ENCODE measurements at regions not wholly inside any gene's neighbourhood (a gene's known extent, or its start where the extent isn't known, plus 50 kb on each side); places are given as distances from the start of the nearest gene placed in this dataset.
"Not testable (repeated sequence)": the region's sequence is repeated elsewhere in the genome, so short reads cannot be mapped to it uniquely, and the experiment has no call there.

DNA sequence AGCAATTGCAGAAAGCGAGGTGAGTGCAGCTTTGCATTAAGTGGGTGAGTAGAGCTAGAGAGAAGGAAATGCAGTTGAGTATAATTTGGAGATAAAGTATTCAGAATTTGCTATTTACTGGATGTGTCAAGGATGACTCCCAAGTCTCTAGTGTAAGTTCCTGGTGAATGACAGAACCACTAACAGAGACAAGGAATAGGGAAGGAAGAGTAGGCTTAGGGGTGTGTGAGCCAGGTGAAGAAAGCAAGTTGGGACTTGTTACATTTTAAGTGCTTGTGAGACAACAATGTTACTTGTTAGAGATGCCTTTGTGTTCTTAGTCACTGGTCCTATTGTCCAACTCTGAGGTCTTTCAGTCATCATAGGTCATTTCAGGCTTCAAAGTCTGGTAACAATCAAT, 70.8 kb downstream of the TBC1D26 start:
- H3K79me2 ChIP-seq (ENCODE audit: low read length); H3K36me3 ChIP-seq (replicated peaks; ENCODE audit: low read depth, low read length); H3K4me1 ChIP-seq (ENCODE audit: low read length); H4K20me1 ChIP-seq (ENCODE audit: insufficient read depth, low read length); H3K27ac ChIP-seq (ENCODE audit: low read length); H3K4me2 ChIP-seq (ENCODE audit: low read length); H3K4me3 ChIP-seq (ENCODE audit: low read length); H3K27me3 ChIP-seq (ENCODE audit: low read depth, low read length); H3K9me3 ChIP-seq (ENCODE audit: insufficient read depth, low read length); H2AFZ ChIP-seq (ENCODE audit: low read depth, low read length); H3K9ac ChIP-seq (ENCODE audit: low read length): not testable (repeated sequence)

DNA sequence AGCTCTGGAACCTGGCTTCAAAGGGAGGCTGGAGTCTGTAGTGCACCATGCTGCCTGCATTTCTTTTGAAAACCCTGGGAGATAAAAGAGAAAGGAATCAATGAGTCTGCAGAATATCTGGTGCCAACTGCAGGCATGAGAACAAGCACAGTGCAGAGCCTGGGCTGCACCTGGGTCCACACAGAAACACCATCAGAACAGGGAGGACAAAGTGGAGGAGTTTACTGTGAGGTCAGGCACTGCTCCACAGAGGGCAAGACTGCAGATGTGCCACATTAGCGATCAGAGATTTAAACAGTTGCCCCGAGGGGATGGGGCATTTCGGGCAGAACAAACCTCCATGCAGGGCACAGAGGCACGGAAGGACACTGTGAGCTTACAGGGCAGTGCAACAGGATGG, 74.7 kb downstream of the TBC1D26 start:
- not testable (repeated sequence) for H3K9ac ChIP-seq (ENCODE audit: low read length); H3K4me3 ChIP-seq (ENCODE audit: low read length); H3K4me2 ChIP-seq (ENCODE audit: low read length); H3K36me3 ChIP-seq (replicated peaks; ENCODE audit: low read depth, low read length); H3K79me2 ChIP-seq (ENCODE audit: low read length); H3K4me1 ChIP-seq (ENCODE audit: low read length); H2AFZ ChIP-seq (ENCODE audit: low read depth, low read length); H4K20me1 ChIP-seq (ENCODE audit: insufficient read depth, low read length); H3K27ac ChIP-seq (ENCODE audit: low read length); H3K9me3 ChIP-seq (ENCODE audit: insufficient read depth, low read length); H3K27me3 ChIP-seq (ENCODE audit: low read depth, low read length)

DNA sequence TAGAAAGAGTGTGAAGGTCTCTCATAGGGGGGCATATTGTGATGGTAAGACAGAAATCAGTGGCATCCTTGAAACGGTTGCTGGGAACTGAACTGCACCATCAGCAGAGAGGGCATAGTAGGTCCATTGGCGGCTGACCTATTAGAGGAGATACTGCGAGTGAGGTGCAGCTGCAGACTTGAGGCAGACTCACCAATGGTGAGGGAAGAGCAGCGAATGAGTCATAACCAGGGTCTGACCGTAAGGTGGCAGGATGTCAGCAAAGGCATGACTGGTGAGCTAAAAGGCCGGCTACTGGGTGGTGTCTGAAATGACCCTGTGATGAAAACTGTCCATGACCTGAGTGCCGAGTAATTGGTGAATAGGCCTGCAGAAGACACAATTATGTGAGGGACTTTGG, 81.3 kb downstream of the TBC1D26 start:
- H3K4me1 ChIP-seq (ENCODE audit: low read length); H3K9ac ChIP-seq (ENCODE audit: low read length); H2AFZ ChIP-seq (ENCODE audit: low read depth, low read length); H3K27ac ChIP-seq (ENCODE audit: low read length); H3K79me2 ChIP-seq (ENCODE audit: low read length); H3K9me3 ChIP-seq (ENCODE audit: insufficient read depth, low read length); H3K4me3 ChIP-seq (ENCODE audit: low read length); H4K20me1 ChIP-seq (ENCODE audit: insufficient read depth, low read length); H3K36me3 ChIP-seq (replicated peaks; ENCODE audit: low read depth, low read length); H3K27me3 ChIP-seq (ENCODE audit: low read depth, low read length); H3K4me2 ChIP-seq (ENCODE audit: low read length): not testable (repeated sequence)

DNA sequence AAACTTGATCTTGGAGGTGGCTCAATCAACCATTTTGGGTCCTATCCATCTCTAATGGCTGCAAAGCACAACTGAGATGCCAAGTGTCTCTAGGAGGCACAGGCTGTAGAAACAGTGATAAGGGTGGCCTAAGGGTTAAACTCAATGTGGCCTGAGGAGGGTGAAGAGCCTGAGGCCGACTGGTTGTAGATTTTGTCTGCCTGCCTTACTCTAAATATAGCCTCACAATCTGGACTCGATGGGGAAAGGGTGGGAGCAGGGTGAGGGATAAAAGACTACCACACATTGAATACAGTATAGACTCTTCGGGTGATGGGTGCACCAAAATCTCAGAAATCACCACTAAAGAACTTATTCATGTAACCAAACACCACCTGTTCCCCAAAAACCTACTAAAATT, 81.9 kb downstream of the TBC1D26 start:
- H3K9me3 ChIP-seq (ENCODE audit: insufficient read depth, low read length); H4K20me1 ChIP-seq (ENCODE audit: insufficient read depth, low read length); H3K79me2 ChIP-seq (ENCODE audit: low read length); H3K4me1 ChIP-seq (ENCODE audit: low read length); H3K36me3 ChIP-seq (replicated peaks; ENCODE audit: low read depth, low read length); H3K4me3 ChIP-seq (ENCODE audit: low read length); H3K9ac ChIP-seq (ENCODE audit: low read length); H3K4me2 ChIP-seq (ENCODE audit: low read length); H2AFZ ChIP-seq (ENCODE audit: low read depth, low read length); H3K27me3 ChIP-seq (ENCODE audit: low read depth, low read length); H3K27ac ChIP-seq (ENCODE audit: low read length): not testable (repeated sequence)

DNA sequence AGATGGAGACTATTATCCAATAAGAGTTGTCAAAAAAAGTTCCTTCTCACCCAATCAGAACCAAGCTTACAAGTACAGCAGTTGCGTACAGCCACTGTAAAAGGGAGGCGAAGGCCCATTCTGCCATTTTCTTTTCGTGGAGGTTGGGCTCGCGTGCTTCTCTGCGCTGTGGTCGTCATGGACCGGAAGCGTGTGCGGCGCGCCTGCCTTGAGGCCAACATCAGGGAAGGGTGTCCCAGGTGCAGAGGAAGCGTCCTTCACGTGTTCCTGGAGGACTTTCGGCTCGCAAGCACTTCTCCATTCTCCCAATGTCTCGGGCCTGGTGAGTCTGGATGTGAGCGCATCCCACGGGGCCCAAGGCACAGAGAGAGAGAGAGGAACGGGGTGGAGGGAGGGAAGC, 85.8 kb downstream of the TBC1D26 start:
- H3K36me3 ChIP-seq (replicated peaks; ENCODE audit: low read depth, low read length); H3K9ac ChIP-seq (ENCODE audit: low read length); H3K9me3 ChIP-seq (ENCODE audit: insufficient read depth, low read length); H2AFZ ChIP-seq (ENCODE audit: low read depth, low read length); H3K27ac ChIP-seq (ENCODE audit: low read length); H3K4me2 ChIP-seq (ENCODE audit: low read length); H4K20me1 ChIP-seq (ENCODE audit: insufficient read depth, low read length); H3K79me2 ChIP-seq (ENCODE audit: low read length); H3K4me1 ChIP-seq (ENCODE audit: low read length); H3K27me3 ChIP-seq (ENCODE audit: low read depth, low read length); H3K4me3 ChIP-seq (ENCODE audit: low read length): not testable (repeated sequence)

DNA sequence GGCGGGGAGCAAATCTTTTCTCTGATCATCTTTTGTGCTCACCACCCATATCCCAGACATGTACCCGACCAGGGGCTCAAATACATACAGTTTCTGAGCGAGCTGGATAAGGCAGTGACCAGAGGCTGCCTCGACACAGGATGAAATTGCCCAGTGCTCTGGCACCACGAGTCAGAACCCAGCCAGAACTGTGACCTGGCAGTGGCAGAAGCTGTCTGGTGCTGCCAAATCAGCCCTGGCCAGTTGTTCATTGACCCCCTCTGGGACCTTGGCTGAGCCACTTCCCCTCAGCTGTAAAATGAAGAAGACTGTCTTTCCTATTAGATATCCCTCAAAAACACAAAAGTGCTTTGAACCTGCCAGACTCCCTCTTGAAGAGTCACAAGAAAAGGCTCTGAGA, 90.2 kb downstream of the TBC1D26 start:
- not testable (repeated sequence) for H4K20me1 ChIP-seq (ENCODE audit: insufficient read depth, low read length); H3K4me3 ChIP-seq (ENCODE audit: low read length); H3K4me1 ChIP-seq (ENCODE audit: low read length); H2AFZ ChIP-seq (ENCODE audit: low read depth, low read length); H3K79me2 ChIP-seq (ENCODE audit: low read length); H3K4me2 ChIP-seq (ENCODE audit: low read length); H3K36me3 ChIP-seq (replicated peaks; ENCODE audit: low read depth, low read length); H3K27ac ChIP-seq (ENCODE audit: low read length); H3K9ac ChIP-seq (ENCODE audit: low read length); H3K27me3 ChIP-seq (ENCODE audit: low read depth, low read length); H3K9me3 ChIP-seq (ENCODE audit: insufficient read depth, low read length)

GRCh38 chr17:15828727-15829314, 96.7 kb downstream of the TBC1D26 start:
- not testable (repeated sequence) for H2AFZ ChIP-seq (ENCODE audit: low read depth, low read length)

DNA sequence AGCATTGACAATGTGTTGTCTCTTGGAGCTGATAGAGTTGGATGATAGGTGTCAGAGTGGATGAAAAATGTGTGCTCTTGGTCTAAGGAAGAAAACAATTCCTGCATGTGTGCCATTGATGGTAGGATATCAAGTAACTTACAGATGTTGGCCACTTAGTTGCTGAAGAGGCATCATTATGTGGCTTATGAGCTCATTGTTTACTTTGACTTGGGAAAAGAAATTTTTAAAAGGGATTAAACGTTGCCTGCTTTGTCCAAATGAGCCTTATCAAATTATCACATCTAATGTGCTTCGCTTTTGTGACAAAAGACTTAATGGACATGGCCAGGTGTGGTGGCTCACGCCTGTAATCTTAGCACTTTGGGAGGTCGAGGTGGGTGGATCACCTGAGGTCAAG, 98.1 kb downstream of the TBC1D26 start:
- not testable (repeated sequence) for H3K9ac ChIP-seq (ENCODE audit: low read length); H4K20me1 ChIP-seq (ENCODE audit: insufficient read depth, low read length); H3K27me3 ChIP-seq (ENCODE audit: low read depth, low read length); H3K27ac ChIP-seq (ENCODE audit: low read length); H3K79me2 ChIP-seq (ENCODE audit: low read length); H3K9me3 ChIP-seq (ENCODE audit: insufficient read depth, low read length); H2AFZ ChIP-seq (ENCODE audit: low read depth, low read length); H3K4me2 ChIP-seq (ENCODE audit: low read length); H3K4me3 ChIP-seq (ENCODE audit: low read length); H3K36me3 ChIP-seq (replicated peaks; ENCODE audit: low read depth, low read length)
- peaks cover 17% of the 10 kb centered on the region for H3K4me1 ChIP-seq (ENCODE audit: low read length)

More at GRCh38 chr17:15828727-15829314, 96.7 kb downstream of the TBC1D26 start:
- peaks cover 17% of the 10 kb centered on the region for H3K4me1 ChIP-seq (ENCODE audit: low read length)
- not testable (repeated sequence) for H3K4me2 ChIP-seq (ENCODE audit: low read length); H3K79me2 ChIP-seq (ENCODE audit: low read length); H3K9ac ChIP-seq (ENCODE audit: low read length); H4K20me1 ChIP-seq (ENCODE audit: insufficient read depth, low read length); H3K9me3 ChIP-seq (ENCODE audit: insufficient read depth, low read length); H3K27me3 ChIP-seq (ENCODE audit: low read depth, low read length); H3K27ac ChIP-seq (ENCODE audit: low read length); H3K36me3 ChIP-seq (replicated peaks; ENCODE audit: low read depth, low read length); H3K4me3 ChIP-seq (ENCODE audit: low read length)
- peak; percentile 45 for TF ChIP-seq CTCF (IDR thresholded peaks at IDR 0.05; ENCODE audit: low read depth, low read length)

DNA sequence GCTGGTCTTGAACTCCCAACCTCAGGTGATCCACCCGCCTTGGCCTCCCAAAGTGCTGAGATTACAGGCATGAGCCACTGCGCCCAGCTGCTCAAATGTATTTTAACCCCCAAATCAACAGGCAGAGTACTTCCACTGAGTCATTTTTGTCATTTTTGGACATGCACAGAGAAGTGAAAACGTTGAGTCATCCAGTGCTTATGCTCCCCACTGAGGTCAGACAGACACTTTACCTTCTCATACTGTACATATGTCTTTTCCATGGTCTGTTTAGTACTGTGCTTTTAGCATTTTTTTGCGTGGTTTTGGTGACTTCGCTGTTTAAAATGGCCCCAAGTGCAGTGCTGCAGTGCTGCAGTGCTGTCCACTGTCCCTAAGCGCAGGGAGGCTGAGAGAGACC, 99.1 kb downstream of the TBC1D26 start:
- H4K20me1 ChIP-seq (ENCODE audit: insufficient read depth, low read length); H3K9ac ChIP-seq (ENCODE audit: low read length); H3K9me3 ChIP-seq (ENCODE audit: insufficient read depth, low read length); H3K27me3 ChIP-seq (ENCODE audit: low read depth, low read length); H3K79me2 ChIP-seq (ENCODE audit: low read length); H2AFZ ChIP-seq (ENCODE audit: low read depth, low read length); H3K36me3 ChIP-seq (replicated peaks; ENCODE audit: low read depth, low read length): not testable (repeated sequence)
- peak overlapping the region; percentile 79 for H3K27ac ChIP-seq (ENCODE audit: low read length)
- H3K4me1 ChIP-seq (ENCODE audit: low read length) = peaks cover 17% of the 10 kb centered on the region
- peak overlapping the region; percentile 49 for H3K4me3 ChIP-seq (ENCODE audit: low read length)
- H3K4me2 ChIP-seq (ENCODE audit: low read length) = peak overlapping the region; percentile 79

All from OCI-LY3 (cell line).